Activated T-cell treated with anti-CD3 and anti-CD28 coated beads, Interleukin-2, amount 50 U/mL, for 48 hours (primary cell): ENCODE measurements at regions not wholly inside any gene's neighbourhood (a gene's known extent, or its start where the extent isn't known, plus 50 kb on each side); places are given as distances from the start of the nearest gene placed in this dataset.
A peak's percentile ranks its signal among the peaks of the same experiment; 100 is the strongest.

ENCODE experiments used
- DNase-seq, 2 experiments: peaks; one replicate each; pipeline ENCODE4 v3.0.0-alpha.2; 2020

DNA sequence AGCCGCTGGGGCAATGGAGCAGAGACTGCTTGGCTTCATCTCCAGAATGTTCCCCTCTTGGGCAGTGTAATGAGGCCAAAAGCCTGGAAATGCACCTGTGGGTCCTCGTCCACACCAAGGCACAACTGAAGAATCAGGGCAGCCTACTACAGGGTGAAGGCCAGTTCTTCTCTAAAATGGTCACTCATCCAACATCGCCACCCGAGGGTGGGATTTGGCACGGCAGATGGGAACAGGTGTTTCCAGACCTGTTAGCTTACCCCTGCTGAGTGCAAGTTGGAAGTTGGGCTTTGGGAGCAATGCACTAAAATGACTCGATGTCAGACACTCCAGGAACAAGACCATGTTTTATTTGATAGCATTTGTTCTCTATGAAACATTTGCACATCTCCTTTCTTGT, 543.7 kb downstream of the NPHP4 start:
- DNase-seq = peak; percentile 41 to 49

DNA sequence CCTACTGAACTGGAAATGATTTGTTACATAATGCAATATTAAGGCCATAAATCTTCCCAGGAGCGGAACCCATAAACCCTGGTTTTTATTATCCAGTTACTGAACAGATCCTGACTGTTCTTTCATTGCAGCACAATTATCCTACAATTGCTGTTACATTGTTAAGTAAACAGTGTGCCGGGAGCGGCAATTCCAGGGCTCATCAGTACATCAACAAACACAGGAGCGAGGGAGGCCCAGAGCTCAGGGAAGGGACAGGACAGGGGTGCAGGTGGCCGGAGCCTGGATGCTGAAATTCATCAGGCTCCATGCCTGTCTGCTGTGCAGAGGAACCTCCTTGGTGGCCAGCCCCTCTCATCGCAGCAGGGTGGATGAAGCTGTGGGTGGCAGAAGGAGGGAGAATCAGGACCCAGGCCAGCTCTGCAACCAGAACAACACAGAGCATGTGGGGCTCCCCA, 544.7 kb downstream of the NPHP4 start:
- no peak for DNase-seq

GRCh38 chr1:5444396-5444795, 547.8 kb downstream of the NPHP4 start:
- no peak for DNase-seq

- no peak for DNase-seq
Measured at GRCh38 chr1:5436808-5437207, 555.4 kb downstream of the NPHP4 start.

- DNase-seq = no peak
Measured at GRCh38 chr1:5435414-5435813, 556.8 kb downstream of the NPHP4 start.

DNA sequence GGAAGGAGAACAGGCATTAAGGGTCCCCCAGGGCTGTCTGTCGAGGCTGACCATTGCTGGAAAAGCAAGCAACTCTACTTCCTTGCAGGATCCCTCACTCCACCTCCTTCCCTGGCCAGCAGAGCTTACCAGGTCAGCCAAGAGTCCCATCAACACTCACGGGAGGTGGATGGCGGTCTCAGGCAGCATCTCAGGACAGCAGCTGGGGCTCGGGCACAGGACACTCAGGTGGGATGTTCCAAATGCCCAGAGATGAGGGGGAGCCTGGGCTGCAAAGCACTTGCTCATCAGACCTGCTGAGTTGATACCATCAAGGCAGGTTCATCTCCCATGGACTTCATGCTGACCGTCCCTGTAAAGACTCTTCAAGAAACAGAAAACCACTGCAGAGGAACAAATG, 559.8 kb downstream of the NPHP4 start:
- DNase-seq = no peak

DNA sequence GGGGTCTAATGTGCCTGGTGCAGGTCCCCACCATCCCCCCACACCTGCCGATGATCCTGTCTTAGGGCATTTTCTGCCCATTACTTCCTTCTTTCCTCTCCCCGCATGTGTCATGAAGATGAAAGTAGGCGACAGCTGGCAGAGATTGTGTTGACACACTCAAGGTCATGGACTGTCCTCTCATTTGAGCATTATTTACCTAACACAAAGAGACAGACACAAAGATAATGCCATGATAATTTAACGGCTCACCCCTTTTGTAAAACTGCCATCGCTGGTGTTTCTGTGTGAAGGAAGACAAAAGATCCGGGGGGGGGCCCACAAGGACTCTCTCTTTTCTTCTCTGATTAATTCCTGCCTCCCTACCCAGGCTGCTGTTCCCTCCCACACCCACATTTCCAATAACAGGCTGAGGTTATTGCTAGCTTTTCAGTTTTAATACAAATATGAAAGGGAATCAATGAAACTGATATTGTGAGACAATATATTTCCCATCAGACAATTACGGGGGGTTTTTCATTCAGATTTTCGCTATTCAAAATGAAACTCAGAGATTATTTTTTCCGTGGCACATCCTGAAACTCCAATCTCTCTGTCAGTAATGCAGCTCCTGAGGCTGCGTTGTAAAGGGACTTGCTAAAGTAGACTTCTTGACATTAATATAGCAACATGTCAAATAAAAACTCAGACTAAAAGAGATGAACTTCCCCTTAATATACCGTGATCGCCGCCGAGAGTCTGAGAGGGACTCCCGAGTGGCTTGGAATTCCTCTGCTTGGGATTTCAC, 561.1 kb downstream of the NPHP4 start:
- DNase-seq = no peak

DNA sequence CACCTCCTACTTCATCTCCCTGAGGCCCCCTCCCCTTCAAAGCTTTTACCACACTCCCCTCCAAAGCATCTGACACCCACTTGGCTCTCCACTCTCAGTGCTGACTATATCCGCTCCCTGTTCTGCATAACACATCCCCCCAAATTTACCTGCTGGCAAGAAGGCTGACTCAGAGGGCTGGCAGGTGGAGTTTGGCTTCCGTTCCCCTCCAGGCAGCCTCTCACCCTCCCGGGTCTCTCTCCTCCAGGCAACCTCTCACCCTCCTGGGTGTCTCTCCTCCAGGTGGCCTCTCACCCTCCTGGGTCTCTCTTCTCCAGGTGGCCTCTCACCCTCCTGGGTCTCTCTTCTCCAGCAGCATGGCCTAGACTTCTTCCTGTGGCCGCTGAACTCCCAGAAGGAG, 562.1 kb downstream of the NPHP4 start:
- no peak for DNase-seq

- DNase-seq = no peak
Measured at GRCh38 chr1:5428351-5428750, 563.9 kb downstream of the NPHP4 start.

DNA sequence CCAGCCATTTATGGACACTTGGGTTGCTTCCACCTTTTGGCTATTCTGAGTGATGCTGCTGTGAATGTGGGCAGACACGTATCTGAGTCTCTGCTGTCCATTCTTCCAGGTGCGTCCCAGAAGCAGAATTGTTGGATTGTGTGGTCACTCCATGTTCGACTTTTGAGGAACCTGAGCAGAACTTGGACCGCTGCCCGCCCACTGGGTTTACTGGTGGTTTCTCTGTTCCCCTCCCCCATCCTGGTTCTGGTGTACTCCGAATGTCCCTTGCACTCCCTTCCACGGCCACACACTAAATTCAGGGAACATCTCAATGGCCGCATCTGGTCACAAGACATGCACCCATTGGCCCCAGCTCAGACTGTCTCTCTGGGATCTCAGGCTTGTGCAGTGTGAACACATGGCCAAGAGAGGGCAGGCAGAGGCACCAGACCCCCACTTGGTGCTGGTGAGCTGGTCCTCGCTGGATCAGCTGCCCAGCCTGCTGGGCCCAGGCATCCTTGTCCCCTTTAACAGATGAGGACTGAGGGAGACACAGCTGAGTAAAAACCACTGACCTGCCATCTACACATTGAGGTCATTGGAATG, 565.1 kb downstream of the NPHP4 start:
- no peak for DNase-seq

- no peak for DNase-seq
Measured at GRCh38 chr1:5424802-5425703, 567.2 kb downstream of the NPHP4 start.

- DNase-seq = peak; percentile 35 to 52
Measured at GRCh38 chr1:5423109-5423508, 569.1 kb downstream of the NPHP4 start.

DNA sequence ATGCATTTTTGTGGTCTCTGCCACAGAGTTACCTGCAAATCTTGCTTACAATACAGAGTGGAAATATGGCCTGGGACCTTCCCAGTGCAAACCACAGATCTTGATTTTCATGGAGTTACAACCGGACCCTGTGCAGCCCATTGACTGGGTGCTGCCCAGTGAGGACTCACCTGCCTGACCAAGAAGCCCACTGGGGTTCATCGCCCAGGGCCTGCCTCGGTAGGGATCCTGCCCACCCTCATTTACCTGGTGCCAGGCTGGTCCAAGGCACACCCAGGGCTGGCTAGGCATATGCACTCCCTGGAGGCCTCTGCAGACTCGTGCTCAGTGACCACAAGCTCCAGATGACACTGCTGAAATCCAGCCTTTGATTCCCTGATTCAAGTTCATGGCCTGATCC, 572.7 kb downstream of the NPHP4 start:
- no peak for DNase-seq

DNA sequence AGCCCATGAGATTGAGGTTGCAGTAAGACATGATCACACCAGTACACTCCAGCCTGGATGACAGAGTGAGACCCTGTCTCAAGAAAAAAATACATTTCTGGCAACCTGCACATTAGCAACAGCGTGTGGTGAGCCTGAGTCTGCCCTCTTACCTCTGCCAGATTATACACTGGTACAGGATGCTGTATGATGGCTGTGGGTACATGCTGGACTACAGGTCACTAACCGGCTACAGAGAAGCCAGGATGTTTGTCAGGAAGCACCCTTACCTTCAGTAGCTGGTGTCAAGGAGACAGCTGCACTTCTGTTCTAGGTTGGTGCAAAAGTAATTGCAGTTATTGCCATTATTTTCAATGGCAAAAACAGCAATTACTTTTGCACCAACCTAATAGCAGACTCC, 575.7 kb downstream of the NPHP4 start:
- DNase-seq = no peak

DNA sequence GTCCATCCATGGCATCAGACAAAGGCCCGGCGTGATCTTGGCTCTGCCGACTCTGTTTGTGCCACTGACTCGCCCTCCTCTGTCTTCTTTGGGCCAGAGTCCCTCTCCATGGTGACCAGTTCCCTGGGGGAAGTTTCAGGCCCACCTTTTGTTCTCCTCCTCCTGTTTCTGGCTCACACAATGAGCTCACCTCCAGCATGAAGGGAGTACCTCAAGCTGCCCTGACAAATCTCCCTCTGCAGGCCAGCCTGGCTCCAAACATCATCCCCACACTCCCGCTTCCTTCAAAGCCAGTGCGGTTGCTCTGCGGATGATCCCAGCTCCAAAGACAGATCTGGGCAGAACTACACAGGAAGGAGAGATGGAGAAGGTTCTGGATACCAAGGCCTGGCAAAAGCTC, 576.6 kb downstream of the NPHP4 start:
- DNase-seq = no peak

DNA sequence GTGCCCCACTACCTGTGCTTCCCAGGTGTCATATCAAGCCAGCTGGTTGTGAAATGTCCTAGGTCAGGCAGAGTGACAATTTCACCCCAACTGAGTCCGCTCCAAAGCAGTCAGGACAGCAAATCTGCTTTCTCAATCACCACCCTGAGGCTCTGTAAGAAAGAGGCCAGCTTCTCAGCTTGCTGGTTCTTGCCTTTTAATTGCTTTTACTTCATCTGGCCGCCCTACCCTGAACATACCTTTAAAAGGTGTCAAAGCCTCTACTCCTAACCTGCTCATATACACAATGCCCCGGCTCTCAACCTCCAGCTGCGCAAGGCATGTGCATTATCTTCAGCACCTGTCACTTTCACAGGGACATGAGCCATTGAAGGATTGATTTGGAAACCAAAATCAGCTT, 581.6 kb downstream of the NPHP4 start:
- no peak for DNase-seq

- DNase-seq = no peak
Measured at GRCh38 chr1:5408401-5408800, 583.8 kb downstream of the NPHP4 start.

DNA sequence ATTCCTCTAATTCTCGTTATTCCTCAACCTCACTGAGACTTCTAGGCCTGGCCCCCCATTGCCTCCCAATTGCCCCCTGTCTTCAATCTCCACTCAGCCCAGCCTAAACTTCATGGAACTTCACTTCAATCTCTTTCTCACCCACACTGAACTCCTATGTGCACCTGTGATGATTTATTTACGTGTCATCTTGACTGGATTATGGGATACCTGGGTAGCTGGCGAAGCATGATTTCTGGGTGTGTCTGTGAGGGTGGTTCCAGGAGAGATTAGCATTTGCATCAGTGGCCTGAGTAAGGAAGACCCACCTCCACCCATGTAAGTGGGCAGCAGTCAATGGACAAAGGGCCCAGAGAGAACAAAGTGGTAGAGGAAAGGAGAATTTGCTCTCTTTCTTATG, 587.0 kb downstream of the NPHP4 start:
- DNase-seq = no peak

DNA sequence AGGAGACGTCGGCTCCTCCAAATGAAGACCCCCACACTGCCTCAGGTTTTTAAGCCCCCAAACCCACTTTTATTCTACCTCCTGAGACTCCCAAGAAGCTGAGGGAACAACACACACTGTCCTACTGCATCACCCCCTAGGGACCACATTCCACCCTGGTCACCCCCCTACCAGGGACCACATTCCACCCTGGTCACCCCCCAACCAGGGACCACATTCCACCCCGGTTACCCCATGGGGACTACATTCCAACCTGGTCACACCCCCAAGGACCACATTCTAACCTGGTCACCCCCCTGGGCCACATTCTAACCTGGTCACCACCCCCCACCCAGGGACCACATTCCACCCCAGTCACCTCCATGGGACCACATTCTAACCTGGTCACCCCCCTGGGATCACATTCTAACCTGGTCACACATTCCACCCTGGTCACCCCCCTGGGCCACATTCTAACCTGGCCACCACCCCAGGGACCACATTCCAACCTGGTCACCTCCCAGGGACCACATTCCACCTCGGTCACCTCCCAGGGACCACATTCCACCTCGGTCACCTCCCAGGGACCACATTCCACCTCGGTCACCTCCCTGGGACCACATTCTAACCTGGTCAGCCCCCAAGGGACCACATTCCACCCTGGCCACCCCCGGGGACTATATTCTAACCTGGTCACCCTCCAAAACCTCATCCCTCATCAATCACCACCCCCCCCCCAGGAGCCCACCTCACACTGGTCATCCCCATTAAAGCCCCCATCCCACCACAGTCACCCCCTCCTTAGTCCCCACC, 587.6 kb downstream of the NPHP4 start:
- no peak for DNase-seq

DNA sequence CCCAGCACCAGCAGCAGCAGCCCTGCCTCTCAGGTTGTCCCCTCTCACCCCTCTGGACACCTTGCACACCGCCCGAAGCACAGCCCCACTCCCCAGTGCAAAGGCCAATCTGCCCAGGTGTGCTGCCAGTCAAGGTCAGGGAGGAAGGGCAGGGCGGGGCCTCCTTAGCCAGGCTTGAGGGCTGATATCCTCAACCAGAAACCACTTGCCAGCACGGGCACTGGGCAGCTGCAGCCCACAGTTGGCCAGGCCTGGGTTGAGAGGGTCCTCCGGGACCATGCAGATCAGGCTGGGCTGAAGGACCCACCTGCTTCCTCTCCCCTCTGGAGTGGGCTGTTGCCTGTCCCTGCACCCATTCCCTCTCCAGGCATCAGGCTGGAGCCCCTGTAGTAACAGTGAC, 588.3 kb downstream of the NPHP4 start:
- DNase-seq = no peak

DNA sequence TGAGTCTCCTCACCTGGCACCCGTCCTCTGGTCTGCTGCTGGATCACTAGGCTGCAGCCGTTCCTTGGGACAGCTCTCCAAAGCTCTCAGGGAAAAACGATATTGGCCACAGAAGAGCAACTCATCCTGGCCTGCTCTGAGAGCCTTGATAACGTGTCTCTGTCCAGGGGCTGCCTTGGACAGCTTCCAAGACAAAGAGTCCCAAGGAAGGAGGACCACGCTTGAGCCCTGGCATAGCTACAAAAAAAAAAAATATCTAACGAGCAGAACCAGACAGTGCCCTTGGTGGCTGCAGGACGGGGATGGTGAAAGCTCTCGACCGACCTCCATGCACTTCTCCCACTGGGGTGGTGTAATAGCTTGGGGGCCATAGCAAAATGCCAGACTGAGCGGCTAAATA, 589.6 kb downstream of the NPHP4 start:
- no peak for DNase-seq

DNA sequence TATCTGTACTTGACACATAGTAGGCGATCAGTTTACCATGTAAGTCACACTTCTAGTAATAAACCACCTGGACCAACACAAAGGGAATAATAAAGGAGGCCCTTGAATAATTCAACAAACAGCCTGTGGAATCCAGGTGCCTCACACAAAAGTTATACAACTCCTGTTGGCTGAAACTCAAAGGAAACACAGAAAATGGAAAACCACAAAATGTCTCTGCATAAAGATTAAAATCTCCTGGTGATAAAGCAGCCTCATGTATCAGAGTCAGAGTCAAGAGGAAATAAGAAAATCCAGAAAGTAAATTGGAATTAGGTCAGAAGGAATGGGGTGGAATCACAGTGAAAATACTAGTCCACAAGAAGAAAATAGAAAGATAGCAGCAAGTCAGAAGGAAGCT, 592.5 kb downstream of the NPHP4 start:
- DNase-seq = no peak

DNA sequence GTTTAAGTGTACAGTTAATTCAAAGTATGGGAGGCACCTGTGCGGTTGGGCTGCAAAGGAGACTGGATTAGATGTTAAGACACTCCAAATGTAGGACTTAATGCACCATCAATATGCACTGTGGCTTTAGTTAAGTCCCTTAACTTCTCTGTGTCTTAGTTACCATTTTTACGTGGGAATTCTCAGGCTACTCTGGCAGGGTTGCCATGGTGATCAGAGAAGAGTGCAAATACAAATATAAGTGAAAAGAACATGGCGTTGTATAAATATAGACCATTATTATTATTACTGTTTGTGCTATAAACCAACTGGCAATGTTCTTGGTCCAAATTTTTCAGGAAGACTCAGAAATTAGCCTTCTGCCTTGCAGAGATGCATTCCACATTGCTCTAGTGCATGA, 595.6 kb downstream of the NPHP4 start:
- no peak for DNase-seq
